IPS DF 4.7 (cell line): ENCODE measurements at regions not wholly inside any gene's neighbourhood (a gene's known extent, or its start where the extent isn't known, plus 50 kb on each side); places are given as distances from the start of the nearest gene placed in this dataset.
"Not testable (repeated sequence)": the region's sequence is repeated elsewhere in the genome, so short reads cannot be mapped to it uniquely, and the experiment has no call there.

Experiments
- DNase-seq: peaks from one replicate; pipeline ENCODE4 v3.0.0-alpha.2; 2013; ENCODE audit warnings: low spot score; ENCODE audit errors: extremely low read depth

GRCh38 chr18:34352385-34353163 is 127.9 kb upstream of the NOL4 start:
- no peak for DNase-seq

GRCh38 chr18:34354351-34354750 is 129.6 kb upstream of the NOL4 start:
- no peak for DNase-seq

- no peak for DNase-seq
Measured at GRCh38 chr18:34357944-34358580, 133.3 kb upstream of the NOL4 start.

DNA sequence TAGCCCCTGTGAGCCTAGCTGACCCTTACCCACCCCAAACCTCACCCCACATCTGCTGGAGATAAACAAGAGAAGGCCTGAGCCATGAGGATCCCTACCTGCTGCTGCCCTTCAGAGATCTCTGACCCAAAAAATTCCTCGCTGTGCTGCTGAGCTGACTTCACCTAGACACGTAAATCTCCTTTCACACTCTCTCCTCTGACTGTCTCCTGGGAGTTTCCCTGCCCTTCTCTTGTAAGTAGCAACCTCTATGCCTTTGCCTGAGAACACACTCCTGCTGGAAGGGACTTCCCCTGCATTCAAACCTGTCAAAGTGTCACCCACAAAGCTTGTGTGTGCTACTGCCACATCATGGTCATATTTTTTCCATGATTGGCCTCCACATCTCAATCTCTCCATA is 134.2 kb upstream of the NOL4 start:
- no peak for DNase-seq

DNA sequence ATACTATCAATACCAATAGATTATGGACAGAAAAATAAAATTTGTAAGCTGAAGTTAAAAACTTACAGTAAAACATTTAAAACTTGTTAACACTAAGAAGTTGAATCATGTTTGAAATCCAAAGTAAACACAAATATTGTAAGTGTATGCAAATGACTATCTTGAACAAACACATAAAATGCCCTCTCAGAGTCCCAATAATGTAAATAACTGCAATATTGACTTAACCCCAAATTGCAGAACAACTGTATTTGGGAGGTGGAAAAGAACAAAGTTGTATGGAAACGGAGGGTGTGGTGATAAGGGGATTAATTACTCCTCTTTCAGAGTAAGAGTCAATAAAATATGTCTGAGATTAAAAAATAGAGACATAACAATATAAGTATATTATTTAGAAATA is 140.0 kb upstream of the NOL4 start:
- DNase-seq = no peak

DNA sequence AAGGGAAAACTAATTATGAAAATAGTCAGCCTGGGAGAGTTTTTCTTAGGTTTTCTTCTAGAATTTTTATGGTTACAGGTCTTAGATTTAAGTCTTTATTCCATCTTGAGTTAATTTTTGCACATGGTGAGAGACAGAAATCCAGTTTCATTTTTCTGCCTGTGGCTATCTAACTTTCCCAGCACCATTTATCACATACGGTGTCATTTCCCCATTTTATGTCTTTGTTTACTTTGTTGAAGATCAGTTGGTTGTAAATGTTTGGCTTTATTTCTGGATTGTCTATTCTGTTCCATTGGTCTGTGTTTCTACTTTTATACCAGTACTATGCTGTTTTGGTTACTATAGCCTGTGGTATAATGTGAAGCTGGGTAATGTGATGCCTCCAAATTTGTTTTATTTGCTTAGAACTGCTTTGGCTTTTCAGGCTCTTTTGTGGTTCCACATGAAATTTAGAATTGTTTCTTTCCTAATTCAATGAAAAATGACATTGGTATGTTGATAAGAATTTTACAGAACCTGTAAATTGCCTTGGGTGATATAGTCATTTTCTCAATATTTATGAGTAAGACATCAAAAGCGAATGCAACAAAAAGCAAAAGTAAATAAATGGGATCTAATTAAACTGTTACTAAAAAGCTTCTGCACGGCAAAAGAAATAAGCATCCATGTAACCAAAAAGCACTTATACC is 146.1 kb upstream of the NOL4 start:
- DNase-seq = no peak

DNA sequence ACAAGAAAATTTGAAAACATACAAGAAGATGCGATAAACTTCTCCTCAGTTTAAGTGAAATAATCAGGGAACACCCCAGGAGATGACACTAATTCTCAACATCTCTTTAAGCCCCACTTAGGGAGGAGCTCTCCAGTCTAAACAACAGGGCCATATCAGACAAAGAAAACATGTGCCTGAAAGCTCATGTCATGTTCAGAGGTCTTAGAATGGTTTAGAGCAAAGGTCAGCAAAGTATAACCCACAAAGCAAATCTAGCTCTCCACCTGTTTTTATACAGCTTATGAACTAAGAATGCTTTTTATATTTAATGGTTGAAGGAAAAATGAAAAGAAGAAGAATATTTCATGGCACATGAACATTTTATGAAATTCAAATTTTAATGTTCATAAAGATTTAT is 155.6 kb upstream of the NOL4 start:
- DNase-seq = no peak

DNA sequence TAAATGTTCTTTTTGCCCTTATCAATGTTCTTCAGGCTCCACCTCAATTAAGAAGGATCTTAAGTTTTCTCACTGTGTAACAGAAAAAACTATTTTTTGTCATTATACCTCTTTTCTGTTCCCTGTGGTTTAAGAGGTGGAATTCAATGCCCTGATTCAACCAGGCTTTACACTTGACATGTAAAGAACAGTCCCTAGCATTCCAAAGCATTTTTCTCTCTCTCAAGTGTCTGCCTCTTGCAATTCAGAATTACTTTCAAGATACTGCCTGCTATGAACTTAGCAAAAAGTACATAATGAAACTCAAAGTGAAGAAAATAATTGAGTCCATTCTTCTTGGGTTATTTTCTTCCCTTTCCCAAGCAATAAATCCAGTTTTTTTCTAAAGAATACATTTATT is 160.6 kb upstream of the NOL4 start:
- DNase-seq = no peak

GRCh38 chr18:34386803-34387202 is 162.1 kb upstream of the NOL4 start:
- no peak for DNase-seq

- DNase-seq = no peak
Measured at GRCh38 chr18:34397286-34397896, 172.7 kb upstream of the NOL4 start.

- DNase-seq = no peak
Measured at GRCh38 chr18:34399892-34400291, 175.2 kb upstream of the NOL4 start.

DNA sequence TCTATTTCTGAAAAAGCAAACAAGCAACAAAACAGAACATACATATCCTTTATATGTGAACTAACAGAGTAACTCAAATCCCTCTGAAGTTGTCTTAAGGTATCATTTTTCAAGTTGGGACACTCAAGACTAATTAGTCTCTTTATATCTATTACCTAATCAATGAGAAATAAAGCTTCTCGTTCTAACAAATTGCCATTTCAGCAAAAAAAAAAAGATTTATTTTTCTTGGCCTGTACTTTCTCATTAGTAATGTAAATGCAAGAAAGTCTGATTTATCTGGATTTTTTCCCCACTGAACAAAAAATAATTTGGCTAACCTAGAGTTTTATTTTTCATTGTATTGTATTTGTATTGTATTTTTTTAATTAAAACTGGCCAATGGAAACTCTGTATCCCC is 176.1 kb upstream of the NOL4 start:
- no peak for DNase-seq

DNA sequence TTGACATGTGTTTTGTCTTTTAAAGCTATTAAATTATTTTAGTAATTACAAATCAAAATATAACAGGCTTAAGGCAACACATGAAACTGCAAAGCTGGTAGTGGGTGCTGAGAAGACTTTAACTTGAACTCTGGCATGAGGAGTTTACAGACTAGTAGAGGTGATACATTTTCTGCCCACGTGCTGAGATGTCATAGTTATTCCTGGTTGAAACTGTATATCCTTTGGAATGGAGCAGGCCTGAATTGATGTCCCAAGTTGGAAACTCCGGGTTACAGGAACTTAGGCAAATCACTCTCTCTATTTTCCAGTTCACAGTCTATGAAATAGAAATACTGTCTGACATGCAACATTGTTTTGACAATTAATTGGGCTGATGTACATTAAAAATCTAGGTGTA is 177.1 kb upstream of the NOL4 start:
- no peak for DNase-seq

DNA sequence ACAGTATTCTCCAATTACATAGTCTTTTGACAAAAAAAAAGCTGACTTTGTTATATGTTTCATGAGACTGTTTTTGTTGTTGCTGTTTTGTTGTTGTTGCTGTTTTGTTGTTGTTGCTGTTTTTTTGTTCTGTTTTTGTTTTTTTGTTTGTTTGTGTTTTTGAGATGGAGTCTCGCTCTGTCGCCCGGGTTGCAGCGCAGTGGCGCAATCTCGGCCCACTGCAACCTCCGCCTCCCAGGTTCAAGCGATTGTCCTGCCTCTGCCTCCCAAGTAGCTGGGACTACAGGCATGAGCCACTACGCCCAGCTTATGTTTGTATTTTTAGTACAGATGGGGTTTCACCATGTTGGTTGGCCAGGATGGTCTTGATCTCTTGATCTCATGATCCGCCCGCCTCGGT is 182.8 kb upstream of the NOL4 start:
- DNase-seq = not testable (repeated sequence)

GRCh38 chr18:34411952-34412351 is 187.2 kb upstream of the NOL4 start:
- DNase-seq = no peak

DNA sequence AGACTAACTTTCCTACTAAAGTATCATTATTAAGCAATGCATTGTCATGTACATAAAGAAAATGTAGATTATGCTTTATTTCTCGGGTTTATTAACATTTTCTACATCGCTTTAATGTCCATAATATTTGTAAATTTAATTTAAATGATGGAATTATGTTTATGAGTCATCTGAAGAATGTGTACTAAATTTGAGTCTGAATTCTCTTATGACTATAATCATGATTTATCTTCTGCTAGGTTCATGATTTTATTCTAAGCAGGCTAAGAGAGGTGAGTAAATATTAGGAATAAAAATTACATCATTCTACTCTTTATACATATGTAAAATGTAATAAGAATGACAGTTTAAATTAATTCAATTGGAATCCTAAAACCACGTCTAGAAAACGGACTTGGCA is 206.3 kb upstream of the NOL4 start:
- no peak for DNase-seq

DNA sequence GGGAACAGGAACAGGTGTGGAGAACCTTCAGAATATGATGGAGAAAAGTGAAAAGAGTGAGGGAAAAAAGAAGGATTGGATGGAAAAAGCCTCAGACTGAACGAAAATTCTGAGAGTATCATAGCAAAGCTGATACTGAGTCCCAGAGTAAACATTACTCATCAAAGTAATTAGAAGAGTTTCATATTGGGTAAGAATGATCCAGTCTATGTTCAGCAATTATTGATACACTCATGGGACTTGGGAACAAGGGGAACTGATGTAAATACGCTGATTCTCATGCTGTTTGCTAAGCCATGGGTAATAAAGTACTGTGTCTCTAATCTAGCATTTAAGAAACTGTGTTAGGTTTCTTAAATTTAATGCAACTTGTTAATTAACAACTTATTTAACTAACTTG is 219.9 kb upstream of the NOL4 start:
- DNase-seq = no peak

DNA sequence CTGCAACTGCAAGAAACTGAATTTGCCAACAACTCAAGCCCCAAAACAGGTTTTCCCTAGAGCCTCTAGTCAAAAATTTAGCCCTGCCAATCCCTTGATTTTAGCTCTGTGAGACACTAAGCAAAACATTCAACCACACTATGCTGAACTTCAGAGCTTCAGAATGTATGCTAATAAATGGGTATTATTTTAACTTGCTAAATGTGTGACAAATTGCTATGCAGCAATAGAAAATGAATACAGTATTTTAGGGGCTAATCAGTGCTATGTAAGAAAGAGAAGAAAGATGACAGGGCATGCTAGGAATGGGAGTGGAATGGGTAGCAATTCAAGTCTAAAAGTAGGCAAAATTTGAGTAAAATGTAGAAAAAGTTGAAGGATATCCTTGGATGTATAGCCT is 223.9 kb upstream of the NOL4 start:
- DNase-seq = no peak

GRCh38 chr18:34457761-34458160 is 233.0 kb upstream of the NOL4 start:
- DNase-seq = no peak

GRCh38 chr18:34458410-34458977 is 233.8 kb upstream of the NOL4 start:
- DNase-seq = no peak

DNA sequence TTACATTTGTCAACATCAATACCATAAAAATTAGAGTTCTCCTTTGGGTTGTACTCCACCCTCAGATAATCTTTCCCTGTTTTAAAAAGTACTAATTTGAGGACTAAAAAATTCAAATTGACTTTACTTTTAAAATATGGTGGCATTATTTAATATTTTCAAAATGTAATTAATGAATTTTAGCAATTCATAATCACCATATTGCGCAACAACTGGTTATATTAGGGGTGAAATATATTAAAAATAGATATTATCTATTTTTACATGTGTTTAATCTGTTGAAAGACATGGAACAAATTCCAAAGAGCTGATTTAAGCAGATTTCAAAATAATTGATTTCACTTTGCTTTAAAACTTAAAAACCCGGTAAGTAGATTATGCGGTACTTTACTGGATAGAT is 236.6 kb upstream of the NOL4 start:
- no peak for DNase-seq

DNA sequence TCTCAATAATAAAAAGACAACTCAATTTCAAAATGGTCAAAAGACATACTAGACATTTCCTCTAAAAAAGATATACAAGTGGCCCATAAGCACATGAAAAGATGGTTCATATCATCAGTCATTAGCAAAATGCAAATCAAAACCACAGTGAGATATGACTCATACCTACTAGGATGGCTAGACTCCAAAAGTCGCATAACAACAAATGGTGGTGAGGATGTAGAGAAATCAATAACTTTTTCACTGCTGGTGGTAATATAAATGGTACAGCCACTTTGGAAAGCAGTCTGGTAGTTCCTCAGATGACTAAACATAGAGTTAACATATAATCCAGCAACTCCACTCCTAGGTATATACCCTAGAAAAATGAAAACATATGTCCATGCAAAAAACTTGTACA is 242.3 kb upstream of the NOL4 start:
- no peak for DNase-seq
